NCI-H2107 treated with DMSO at 0.1 percent for 48 hours (cell line): ENCODE measurements at regions not wholly inside any gene's neighbourhood (a gene's known extent, or its start where the extent isn't known, plus 50 kb on each side); places are given as distances from the start of the nearest gene placed in this dataset.

ENCODE experiments used
- DNase-seq: peaks from one replicate; lab custom pipeline; 2025; ENCODE audit not compliant: unreplicated experiment; lab: John Stamatoyannopoulos, UW

GRCh38 chr12:66903782-66904396 is 225.0 kb upstream of the GRIP1 start:
- peak; percentile 57 for DNase-seq

GRCh38 chr12:66905201-66905600 is 226.3 kb upstream of the GRIP1 start:
- DNase-seq: no peak

GRCh38 chr12:66910366-66910974 is 231.6 kb upstream of the GRIP1 start:
- no peak for DNase-seq

GRCh38 chr12:66915306-66915904 is 236.5 kb upstream of the GRIP1 start:
- peak; percentile 71 for DNase-seq

- no peak for DNase-seq
These were observed 237.3 kb upstream of the GRIP1 start for GRCh38 chr12:66916189-66916588.

- no peak for DNase-seq
These were observed 240.6 kb upstream of the GRIP1 start for GRCh38 chr12:66919466-66919865.

GRCh38 chr12:66920205-66920604 is 241.3 kb upstream of the GRIP1 start:
- DNase-seq: no peak

GRCh38 chr12:66921151-66921550 is 242.3 kb upstream of the GRIP1 start:
- no peak for DNase-seq

GRCh38 chr12:66925083-66925482 is 246.2 kb upstream of the GRIP1 start:
- DNase-seq: no peak

- DNase-seq: no peak
These were observed 250.2 kb upstream of the GRIP1 start for GRCh38 chr12:66929121-66929520.

GRCh38 chr12:66931091-66931490 is 252.2 kb upstream of the GRIP1 start:
- no peak for DNase-seq

GRCh38 chr12:66932126-66932525 is 253.2 kb upstream of the GRIP1 start:
- no peak for DNase-seq

- DNase-seq: no peak
These were observed 255.6 kb upstream of the GRIP1 start for GRCh38 chr12:66934302-66935062.

GRCh38 chr12:66941150-66941549 is 262.3 kb upstream of the GRIP1 start:
- no peak for DNase-seq

- no peak for DNase-seq
These were observed 264.0 kb upstream of the GRIP1 start for GRCh38 chr12:66942741-66943465.

- DNase-seq: no peak
These were observed 265.5 kb upstream of the GRIP1 start for GRCh38 chr12:66944365-66944764.

- no peak for DNase-seq
These were observed 266.4 kb upstream of the GRIP1 start for GRCh38 chr12:66945189-66945817.

- no peak for DNase-seq
These were observed 268.2 kb upstream of the GRIP1 start for GRCh38 chr12:66947119-66947518.

- DNase-seq: no peak
These were observed 273.8 kb upstream of the GRIP1 start for GRCh38 chr12:66952668-66953067.

GRCh38 chr12:66956300-66956699 is 277.4 kb upstream of the GRIP1 start:
- no peak for DNase-seq

- DNase-seq: no peak
These were observed 280.4 kb upstream of the GRIP1 start for GRCh38 chr12:66959276-66959675.
